Dermis blood vessel endothelial cell (primary cell): ENCODE measurements at regions not wholly inside any gene's neighbourhood (a gene's known extent, or its start where the extent isn't known, plus 50 kb on each side); places are given as distances from the start of the nearest gene placed in this dataset.
"Not testable (repeated sequence)": the region's sequence is repeated elsewhere in the genome, so short reads cannot be mapped to it uniquely, and the experiment has no call there.

Source experiments
- DNase-seq: peaks from one replicate; pipeline ENCODE4 v3.0.0; 2010

DNA sequence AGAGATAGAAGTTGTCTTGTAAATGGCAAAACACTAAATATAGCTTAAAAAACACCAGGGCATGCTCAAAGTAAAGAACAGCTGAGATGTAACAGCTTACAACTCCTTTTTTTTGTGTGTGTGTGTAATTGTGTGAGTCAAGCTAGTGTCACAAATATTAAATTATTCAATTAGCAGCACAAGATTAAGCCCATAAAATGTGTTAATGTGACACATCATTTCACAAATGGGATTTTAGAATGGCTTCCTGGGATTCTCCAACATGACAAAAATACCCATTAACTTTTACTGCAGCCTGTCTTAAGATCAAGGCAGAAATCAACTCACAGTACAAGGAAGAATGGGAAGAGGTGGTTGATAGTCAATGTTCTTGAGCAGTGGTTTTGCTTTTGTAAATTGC lies 251.4 kb downstream of the KIF20B start:
- DNase-seq = no peak

DNA sequence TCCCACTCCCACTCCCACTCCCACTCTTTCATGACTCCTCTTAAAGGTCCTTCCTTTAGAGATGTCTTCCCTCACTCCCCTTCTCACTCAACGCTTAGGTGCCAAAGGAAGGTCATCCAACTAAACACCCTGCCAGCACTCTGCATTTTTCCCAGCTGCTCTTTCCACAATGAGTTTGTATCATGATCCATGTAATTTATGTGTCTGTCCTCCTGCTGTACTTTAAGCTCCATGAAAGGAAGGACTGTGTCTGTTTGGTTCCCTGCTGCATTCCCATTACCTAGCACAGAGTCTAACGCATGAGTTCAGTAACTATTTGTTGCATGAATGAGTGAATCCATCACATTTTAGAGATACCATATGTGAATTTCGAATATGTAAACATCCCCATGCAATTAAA lies 252.7 kb downstream of the KIF20B start:
- no peak for DNase-seq

DNA sequence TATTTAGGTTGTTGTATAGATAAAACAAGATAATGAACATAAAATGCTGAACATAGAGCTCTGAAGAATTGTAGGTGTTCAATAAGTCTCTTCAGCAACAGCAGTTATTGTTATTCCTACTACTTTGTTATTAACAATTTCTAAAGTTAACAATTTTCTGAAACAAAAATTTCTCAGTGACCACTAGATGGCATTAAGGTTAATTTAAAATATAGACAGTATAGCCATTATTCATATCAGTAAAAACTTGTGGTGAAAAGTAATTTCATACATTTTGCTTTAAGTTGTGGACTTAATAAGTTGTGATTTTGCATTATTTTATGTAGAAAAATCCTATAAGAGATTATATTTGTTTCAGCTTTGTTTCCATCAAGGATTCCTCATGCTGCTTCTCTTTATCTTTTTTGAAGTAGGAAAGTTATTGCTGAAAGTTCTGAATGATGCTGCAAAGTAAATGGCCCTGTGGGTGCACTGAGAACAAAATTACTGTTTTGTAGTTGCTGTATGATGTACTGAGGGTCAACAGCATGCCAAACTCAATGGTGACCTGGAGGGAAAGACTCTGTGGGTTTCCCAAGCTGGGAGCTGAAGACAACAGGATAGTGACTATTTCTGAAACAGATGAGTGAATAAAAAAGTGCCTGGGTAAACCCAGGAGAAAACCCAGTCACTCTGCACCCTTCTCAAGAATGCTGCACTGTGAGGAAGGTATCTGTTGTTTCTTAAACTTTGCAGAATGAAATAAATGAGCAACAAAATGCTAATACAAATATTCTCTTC lies 253.6 kb downstream of the KIF20B start:
- DNase-seq = peak; percentile 10

DNA sequence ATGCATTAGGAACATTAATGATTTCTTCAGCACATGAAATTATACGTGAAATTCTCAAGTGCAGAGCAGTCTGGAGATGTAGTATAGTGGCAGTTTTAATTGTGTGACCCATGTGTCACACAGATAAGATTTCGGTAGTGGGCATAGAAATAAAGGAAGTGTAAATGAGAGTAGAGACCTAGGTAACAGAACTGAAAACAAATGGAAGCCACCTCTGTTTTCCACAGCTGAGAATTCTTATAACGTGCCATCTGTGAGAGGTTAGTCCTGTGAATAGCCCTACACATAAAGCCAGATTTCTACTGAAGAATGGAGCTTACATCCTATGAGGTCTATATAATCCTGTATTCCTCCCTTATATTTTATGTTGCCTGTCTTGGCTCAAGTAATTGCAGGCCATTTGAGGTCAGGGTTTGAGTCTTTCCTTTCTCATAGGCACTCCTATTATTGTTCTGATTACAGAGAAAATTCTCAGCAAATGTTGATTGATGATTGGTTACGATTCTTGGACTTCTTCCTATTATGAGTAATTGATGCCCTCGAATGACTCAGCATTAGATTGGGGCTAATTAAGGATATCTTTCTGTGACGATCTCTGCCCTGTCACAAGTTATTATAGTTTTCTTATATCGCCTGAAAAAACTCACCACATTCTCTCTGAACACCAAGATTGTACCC lies 258.2 kb downstream of the KIF20B start:
- DNase-seq = no peak

DNA sequence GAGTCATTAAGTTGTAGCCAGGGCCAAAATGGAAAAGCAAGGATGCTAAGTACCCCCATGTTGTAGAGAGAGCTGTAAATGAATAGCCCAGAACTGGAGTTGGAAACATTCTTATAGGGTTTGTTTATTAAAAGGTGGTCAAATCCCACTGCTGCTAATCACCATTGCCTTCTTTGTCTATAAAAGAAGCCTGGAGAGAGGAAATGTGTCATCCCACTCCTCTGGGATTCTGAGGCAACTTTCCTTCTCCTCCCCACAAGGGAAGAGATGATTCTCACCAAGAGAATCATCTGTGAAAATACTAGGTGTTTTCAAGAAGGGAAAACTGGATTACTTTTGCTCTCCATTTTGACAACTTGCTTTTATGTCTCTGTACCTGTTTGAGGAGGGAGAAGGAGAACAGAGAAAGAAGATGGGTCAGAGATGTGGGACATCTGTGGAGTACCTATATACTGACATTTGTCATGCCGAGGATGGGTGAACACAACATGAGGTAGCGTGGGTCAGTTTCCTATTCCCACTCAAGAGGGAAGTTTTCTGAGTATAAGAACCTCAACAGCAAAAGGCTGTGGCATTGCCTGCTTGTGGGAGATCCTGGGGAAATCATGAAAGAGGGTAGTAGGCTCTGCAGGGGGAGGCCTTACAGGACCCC lies 262.2 kb downstream of the KIF20B start:
- DNase-seq = no peak

DNA sequence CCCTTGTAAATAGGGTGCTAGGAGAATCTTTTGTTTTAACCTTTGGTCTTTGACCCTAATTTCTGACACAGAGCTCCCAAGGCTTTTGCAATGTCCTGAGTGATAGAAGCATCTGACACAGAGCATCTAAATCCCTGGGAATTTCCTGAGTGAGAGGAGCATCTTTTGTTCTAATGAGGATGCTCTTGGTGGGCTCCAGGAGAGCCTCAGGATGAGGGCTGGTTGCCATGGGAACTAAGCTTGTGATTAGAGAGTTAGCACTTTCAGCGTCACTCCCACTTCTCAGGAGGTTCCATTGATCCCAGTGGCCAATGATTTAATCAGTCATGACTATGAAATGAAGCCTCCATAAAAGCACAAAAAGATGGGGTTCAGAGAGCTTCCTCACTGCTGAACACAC lies 264.8 kb downstream of the KIF20B start:
- no peak for DNase-seq

DNA sequence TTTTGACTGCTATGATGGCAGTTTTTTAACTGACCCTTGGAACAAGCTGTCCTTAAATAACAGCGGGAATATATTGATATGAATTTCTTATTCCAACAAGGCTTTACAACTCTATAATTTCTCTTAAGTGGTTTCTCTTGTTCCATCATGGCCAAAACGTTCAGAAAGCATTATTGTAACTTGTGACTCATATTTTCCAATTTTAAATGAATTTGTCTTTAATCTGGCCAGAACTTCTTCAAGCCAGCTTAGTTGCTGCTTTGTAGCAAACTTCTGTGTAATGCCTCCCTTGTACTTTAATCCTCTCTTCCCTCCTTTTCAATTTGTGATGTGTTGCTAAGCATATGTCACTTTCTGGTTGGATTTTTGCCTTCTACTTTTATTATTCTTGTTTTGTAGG lies 271.9 kb downstream of the KIF20B start:
- no peak for DNase-seq

DNA sequence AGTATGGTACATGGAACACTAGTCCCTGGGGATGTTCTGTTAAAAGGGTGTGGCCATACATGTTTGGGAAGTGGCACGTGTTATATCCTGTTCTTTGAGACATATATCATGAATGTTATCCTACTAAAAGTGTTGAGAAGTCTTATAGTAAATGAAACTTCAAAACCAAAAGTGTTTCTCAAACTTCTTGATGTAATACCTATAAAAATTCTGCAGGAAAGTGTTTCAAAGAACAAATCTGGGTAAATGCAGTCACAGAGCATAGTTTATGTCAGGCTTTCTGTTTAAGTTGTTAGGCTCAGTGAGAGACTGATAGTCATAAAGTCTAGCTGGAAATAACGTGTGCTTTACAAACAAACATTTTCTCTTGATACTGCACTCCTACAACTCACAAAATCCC lies 273.7 kb downstream of the KIF20B start:
- no peak for DNase-seq

DNA sequence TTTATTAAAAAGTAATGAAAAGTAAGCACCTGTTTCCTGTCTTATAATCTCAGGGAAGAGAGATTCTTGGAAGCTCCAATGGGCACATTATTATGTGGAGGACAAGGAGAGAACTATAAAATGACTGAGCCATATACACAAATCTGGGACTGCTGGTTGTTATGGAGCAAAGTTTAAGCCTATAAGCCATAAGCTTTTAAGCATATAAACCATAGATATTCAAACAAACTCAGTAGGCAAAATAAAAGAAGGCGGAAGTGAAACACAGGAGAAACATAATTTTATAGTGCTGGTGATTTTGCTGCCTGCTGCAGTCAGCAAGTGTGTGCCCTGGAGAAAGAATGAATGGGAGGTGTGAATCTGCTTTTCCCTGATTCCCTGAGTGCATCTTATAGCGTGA lies 274.4 kb downstream of the KIF20B start:
- no peak for DNase-seq

DNA sequence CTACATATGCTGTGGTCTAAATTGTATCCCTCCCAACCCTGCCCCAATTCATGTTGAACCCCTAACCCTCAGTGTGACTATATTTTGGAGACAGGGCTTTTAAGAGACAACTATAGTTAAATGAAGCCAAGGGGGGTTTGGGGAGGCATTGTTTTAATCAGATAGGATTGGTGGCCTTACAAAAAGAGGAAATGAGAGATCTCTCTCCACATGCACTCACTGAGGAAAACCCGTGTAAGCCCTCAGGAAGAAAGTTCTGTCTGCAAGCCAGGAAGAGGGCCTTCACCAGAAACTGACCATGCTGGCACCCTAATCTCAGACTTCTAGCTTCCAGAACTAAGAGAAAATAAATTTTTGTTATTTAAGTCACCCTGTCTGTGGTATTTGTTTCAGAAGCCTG lies 276.7 kb downstream of the KIF20B start:
- no peak for DNase-seq

DNA sequence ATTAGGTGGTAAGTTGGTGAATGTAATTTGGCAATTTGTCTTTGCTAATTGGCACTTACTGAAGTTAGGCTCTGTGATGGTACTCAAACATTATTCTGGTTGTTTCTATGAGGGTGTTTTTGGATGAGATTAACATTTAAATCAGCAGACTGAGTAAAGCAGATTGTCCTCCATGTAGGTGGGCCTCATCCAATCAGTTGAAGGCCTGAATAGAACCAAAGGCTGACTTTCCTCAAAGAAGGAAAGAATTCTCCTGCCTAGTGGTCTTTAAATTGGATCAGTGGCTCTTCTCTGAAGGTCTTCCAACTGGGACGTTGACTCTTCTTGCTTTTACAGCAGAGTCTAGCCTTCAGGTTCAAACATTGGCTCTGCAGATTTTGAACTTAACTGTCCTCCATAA lies 278.3 kb downstream of the KIF20B start:
- no peak for DNase-seq

DNA sequence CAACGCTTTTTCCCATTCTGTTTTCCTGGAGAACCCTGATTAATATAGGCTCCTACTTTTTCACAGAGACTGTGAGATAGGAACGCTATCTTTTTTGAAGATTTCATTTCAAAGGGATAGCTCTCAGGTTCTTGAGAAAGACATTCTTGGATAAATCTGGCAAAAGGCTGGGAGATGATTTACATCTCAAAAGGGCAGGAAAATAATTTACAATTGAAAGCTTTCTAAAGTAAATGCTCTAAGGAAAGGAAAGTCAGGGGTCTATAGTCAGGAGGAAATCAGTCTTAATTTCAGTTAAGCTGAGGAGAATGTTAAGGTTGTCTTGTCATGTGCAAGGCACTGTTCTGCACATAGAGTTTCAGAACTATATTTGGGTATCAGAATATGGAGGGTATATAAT lies 278.8 kb downstream of the KIF20B start:
- no peak for DNase-seq

DNA sequence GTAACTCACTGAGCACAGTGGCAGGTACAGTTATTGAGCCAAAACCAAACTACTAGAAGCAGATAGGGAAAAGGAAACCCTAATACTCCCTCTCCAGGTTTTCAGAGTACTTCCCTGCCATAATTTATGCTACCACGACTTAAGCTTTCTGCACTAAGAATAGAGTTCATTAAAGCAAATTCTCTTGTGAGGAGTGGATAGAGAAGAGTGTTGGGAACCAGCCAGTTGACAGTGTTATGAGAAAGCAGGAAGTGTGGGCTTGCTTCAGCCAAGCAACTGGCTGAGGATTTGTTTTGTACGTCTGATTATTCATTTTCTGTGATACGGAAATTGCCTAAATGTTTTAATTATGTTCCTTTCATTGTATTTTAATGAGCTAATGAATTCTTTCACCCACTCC lies 280.5 kb downstream of the KIF20B start:
- DNase-seq = no peak

DNA sequence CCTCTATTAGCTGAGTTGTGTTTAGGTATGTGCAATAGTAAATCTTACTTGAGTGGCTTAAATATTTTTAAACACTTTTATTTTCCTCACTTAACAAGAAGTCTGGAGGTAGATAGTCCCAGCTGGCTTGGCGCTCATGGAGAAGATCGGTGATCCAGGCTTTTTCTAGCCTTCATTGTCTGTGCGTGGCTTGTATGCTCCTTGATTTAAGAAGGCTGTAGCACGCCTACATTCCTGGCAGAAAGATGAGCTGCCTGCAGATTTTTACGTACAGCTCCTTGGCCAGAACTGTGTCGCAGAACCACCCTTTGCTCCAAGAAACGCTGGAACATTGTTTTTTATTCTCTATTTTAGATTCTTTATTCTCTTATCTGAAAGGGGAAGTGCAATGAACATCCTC lies 284.1 kb downstream of the KIF20B start:
- no peak for DNase-seq

DNA sequence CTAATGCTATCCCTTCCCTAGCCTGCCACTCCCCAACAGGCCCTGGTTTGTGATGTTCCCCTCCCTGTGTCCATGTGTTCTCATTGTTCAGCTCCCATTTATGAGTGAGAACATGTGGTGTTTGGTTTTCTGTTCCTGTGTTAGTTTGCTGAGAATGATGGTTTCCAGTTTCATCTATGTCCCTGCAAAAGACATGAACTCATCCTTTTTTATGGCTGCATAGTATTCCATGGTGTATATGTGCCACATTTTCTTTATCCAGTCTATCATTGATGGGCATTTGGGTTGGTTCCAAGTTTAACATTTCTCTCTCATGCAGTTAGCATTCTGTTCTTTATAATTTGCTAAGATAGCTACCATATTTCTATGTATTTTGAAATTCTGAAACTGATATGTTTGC lies 287.0 kb downstream of the KIF20B start:
- DNase-seq = not testable (repeated sequence)

DNA sequence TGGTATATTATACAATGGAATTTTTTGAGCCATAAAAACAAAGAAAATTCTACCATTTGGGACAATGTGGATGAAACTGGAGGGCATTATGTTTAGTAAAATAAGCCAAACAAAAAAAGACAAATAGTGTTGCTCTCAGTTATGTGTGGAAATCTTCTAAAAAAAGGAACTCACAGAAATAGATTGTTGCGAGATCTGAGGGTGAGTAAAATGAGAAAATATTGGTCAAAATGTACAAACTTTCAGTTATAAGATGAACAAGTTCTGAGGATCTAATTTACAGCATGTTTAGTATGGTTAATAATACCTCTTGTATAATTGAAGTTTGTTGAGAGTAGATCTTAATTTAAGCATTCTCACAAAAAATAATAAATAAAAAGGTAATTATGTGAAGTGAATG lies 291.2 kb downstream of the KIF20B start:
- DNase-seq = no peak

DNA sequence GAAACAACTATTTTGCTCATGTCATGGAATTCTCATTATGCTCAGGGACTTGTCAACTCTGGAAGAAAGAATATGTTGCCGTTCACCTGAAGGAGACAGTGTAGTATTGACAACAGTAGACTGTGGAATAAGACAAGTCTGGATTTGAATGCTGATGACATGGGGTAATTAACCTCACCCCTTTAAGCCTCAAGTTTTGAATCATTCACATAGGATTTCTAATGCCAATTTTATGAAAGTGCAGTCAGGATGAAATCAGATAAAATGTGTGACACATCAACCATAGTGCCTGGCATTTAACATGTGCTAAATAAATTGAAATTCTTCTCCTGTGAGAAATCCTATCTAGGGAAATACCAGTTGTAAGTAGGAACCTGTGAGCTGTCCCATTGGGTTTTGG lies 305.8 kb downstream of the KIF20B start:
- DNase-seq = no peak

DNA sequence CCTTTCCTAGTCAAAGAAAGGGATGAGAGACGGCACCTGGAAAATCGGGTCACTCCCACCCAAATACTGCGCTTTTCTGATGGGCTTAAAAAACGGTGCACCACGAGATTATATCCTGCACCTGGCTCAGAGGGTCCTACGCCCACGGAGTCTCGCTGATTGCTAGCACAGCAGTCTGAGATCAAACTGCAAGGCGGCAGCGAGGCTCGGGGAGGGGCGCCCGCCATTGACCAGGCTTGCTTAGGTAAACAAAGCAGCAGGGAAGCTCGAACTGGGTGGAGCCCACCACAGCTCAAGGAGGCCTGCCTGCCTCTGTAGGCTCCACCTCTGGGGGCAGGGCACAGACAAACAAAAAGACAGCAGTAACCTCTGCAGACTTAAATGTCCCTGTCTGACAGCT lies 309.9 kb downstream of the KIF20B start:
- not testable (repeated sequence) for DNase-seq

DNA sequence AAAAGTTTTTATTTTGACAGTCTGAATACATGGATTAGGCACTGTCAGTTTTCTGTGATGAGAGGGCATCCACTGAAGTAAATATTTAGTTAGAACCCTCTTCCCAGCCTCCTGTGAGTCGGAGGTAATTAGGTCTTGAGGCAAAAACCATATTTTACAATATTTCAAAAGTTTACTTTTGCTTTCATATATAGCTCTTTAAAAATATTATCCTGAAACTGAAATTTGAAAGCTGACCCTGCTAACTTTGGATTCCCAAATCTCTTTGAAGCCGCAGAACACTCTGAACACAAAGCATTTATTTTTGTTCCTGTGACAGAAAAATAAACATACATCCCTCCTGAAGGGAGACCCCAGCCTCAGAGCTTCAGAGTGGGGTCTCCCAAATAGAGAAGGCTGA lies 317.4 kb downstream of the KIF20B start:
- DNase-seq = no peak

DNA sequence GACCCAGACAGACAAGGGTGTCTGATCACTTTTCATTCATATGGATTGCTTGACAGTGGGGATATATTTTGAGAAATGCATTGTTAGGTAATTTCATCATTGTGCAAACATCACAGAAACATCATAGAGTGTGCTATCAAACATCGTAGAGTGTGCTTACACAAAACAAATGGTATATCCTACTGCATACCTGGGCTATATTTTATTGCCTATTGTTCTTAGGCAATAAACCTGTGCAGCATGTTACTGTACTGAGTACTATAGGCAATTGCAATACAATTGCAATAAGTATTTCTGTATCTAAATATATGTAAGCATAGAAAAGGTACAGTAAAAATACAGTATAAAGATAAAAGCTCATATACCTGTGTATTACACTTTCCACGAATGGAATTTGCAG lies 319.1 kb downstream of the KIF20B start:
- DNase-seq = no peak

DNA sequence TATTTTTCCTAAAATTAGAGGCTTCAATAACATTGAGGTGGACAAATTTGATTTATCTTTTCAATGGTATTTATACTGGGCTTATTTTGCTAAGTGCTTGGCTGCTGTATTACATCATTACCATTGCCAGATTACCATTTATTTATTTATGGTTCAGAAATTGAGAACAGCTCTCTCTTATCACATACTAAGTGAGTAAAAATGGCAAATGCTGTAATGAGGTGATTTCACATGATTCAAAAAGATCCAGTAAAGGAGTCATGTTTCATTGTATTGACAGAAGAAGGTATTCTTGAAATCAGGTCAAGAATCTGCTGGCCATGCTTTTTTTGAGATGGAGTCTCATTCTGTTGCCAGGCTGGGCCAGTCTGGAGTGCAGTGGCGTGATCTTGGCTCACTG lies 322.6 kb downstream of the KIF20B start:
- DNase-seq = no peak

DNA sequence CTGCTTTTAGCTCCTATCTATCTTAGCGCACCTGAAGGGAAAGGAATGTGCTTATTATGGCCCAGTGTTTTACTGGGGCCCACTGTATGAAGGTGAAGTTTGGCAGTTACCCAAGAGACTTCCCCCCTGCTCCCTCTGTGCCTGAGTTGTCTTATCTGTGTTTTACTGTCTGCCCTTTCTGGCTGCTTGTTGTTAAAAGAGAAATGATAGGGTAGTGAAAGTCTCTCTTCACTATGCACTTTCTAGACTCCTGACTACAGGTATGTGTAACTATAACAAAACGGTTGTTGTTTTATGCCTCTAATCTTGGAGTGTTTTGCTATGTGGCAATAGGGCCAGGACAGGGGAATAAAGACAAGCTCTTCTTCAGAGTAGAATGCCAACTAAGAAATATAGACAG lies 326.9 kb downstream of the KIF20B start:
- DNase-seq = no peak

DNA sequence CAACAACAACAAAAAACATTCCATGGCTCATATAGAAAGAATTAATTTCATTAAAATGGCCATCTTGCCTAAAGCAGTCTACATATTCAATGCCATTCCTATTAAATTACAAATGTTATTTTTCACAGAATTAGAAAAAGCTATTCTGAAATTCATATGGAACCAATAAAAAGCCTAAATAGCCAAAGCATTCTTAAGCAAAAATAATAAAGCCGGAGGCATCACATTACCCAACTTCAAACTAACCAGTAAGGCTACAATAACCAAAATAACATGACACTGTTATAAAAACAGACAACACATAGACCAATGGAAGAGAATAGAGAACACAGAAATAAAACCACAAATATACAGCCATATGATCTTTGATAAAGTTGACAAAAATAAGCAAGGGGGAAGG lies 330.4 kb downstream of the KIF20B start:
- DNase-seq = no peak

DNA sequence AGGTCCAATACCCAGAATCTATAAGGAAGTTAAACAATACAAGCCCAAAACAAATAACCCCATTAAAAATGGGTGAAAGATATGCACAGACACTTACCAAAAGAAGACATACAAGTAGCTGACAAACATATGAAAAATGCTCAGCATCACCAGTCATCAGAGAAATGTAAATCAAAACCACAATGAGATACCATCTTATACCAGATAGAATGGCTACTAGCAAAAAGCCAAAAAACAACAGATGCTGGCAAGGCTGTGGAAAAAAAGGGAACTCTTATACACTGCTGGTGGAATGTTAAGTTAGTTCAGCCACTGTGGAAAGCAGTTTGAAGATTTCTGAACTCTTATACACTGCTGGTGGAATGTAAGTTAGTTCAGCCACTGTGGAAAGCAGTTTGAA lies 331.1 kb downstream of the KIF20B start:
- DNase-seq = no peak
